SU-DHL-6 (cell line): ENCODE measurements at regions not wholly inside any gene's neighbourhood (a gene's known extent, or its start where the extent isn't known, plus 50 kb on each side); places are given as distances from the start of the nearest gene placed in this dataset.

Experiments
- H2AFZ ChIP-seq: fragments of 200-600 bp; sonication (generic); 2 replicates; pipeline ENCODE4 v1.6.1; 2014; ENCODE audit warnings: low read depth, mild to moderate bottlenecking, moderate library complexity, mixed read lengths, antibody characterized with exemption, low read length; ENCODE audit not compliant: severe bottlenecking
- H3F3A ChIP-seq: fragments of 200-600 bp; shearing (Covaris generic); 2 replicates; pipeline ENCODE4 v1.6.0; 2016; ENCODE audit warnings: antibody characterized with exemption, mild to moderate bottlenecking; ENCODE audit not compliant: insufficient read depth
- H3K27ac ChIP-seq: fragments of 200-600 bp; sonication (generic); 2 replicates; pipeline ENCODE4 v1.5.1; 2016; ENCODE audit warnings: low read depth, mild to moderate bottlenecking, low read length, moderate library complexity, mixed read lengths
- H3K27me3 ChIP-seq: fragments of 200-600 bp; sonication (generic), shearing (Covaris generic); 2 replicates; pipeline ENCODE4 v1.6.0; 2014; ENCODE audit warnings: mild to moderate bottlenecking, low read length
- H3K36me3 ChIP-seq: fragments of 200-600 bp; sonication (generic); 2 replicates; pipeline ENCODE4 v1.6.1; 2014; ENCODE audit warnings: mild to moderate bottlenecking, low read length, mixed read lengths
- H3K4me2 ChIP-seq: fragments of 300-600, 200-600 bp; shearing (Covaris generic), sonication (generic); 2 replicates; pipeline ENCODE4 v1.6.0; 2014; ENCODE audit warnings: low read length, low read depth, mild to moderate bottlenecking; ENCODE audit not compliant: poor library complexity, severe bottlenecking
- H3K4me3 ChIP-seq: fragments of 200-600 bp; sonication (generic); 2 replicates; pipeline ENCODE4 v1.5.1; 2014; ENCODE audit warnings: antibody characterized with exemption, low read length, mild to moderate bottlenecking, mixed read lengths; ENCODE audit not compliant: insufficient read depth, poor library complexity, severe bottlenecking
- H3K79me2 ChIP-seq: fragments of 200-600 bp; sonication (generic); 2 replicates; pipeline ENCODE4 v1.6.1; 2014; ENCODE audit warnings: mild to moderate bottlenecking, low read length, moderate library complexity; ENCODE audit not compliant: insufficient read depth
- H3K9ac ChIP-seq: fragments of 200-600 bp; sonication (generic); 2 replicates; pipeline ENCODE4 v1.7.0; 2014; ENCODE audit warnings: mild to moderate bottlenecking, low read length
- H3K9me2 ChIP-seq: fragments of 200-600 bp; sonication (generic); replicated peaks from 2 replicates; pipeline ENCODE4 v1.6.1; 2014; ENCODE audit warnings: low read length; ENCODE audit not compliant: insufficient read depth
- H3K9me3 ChIP-seq: fragments of 200-600 bp; sonication (generic); 2 replicates; pipeline ENCODE4 v1.6.1; 2014; ENCODE audit warnings: low read length, mixed read lengths; ENCODE audit not compliant: insufficient read depth
- H4K20me1 ChIP-seq: fragments of 200-600 bp; sonication (generic); 2 replicates; pipeline ENCODE4 v1.6.1; 2014; ENCODE audit warnings: low read depth, mild to moderate bottlenecking, antibody characterized with exemption, low read length, moderate library complexity, mixed read lengths
- EZH2phosphoT487 ChIP-seq: fragments of 200-600 bp; sonication (generic), shearing (Covaris generic); conservative IDR thresholded peaks from 2 replicates; pipeline ENCODE4 v1.6.1; 2018; ENCODE audit warnings: mild to moderate bottlenecking, antibody characterized with exemption, low read length, moderate library complexity, mixed read lengths
- TF ChIP-seq, protein P1 (sequence below): fragments of 200-600 bp; sonication (generic); IDR thresholded peaks from one replicate; pipeline ENCODE4 v1.5.1; 2017; ENCODE audit warnings: antibody characterized with exemption, mild to moderate bottlenecking, low read length, moderate library complexity; ENCODE audit not compliant: insufficient read depth, poor library complexity, severe bottlenecking

DNA sequence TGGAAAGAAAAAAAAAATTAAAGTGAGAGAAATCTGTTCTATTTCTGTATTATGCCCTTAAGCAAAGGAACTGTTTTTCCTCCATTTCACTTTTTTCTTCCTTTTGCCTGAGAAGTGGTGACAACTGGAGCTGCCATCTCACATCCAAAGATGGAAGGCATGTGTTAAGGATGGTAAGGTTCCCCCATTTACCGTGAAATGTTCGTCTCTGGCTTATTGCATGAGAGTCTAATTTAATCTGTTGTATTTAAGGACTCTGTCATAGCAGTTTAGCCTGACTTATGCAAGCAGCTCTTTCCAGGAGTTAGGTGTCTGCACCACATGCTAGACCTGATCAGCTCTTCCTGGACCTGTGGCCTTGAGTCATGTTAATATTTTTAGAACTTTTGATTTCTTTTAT is 389.5 kb upstream of the MAP3K7 start:
- no peak for TF ChIP-seq EZH2phosphoT487
- Histone ChIP-seq H3K9ac (no peak overlapping the region), H3K27ac (no peak overlapping the region), H3K79me2 (no peaks in the 10 kb centered on the region), H3K36me3 (no peaks in the 10 kb centered on the region), H3K9me2 (no peaks in the 10 kb centered on the region), H3K9me3 (no peaks in the 10 kb centered on the region), H4K20me1 (no peaks in the 10 kb centered on the region), H3F3A (no peaks in the 10 kb centered on the region), H3K4me2 (no peak overlapping the region), H2AFZ (no peak overlapping the region), H3K27me3 (no peaks in the 10 kb centered on the region), H3K4me3 (no peak overlapping the region)

DNA sequence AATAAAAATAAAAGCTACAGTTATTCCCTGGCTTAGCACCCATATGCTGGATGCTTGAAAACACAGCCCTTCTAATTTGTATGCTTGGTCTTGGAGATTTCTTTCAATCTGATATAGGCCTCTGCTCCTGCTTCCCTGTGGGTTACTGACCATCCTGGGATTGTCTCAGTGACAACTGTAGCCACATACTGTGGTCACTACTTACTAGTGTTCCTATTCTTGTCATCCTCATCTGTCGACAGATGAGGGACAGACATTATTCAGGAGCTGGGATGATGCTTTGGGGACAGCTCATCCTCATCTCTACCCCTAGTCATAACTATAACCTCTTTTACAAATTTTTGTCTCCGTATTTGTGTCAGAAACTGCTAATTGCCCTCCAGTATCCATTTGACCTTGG is 388.9 kb upstream of the MAP3K7 start:
- H3K9me3 ChIP-seq: no peaks in the 10 kb centered on the region

DNA sequence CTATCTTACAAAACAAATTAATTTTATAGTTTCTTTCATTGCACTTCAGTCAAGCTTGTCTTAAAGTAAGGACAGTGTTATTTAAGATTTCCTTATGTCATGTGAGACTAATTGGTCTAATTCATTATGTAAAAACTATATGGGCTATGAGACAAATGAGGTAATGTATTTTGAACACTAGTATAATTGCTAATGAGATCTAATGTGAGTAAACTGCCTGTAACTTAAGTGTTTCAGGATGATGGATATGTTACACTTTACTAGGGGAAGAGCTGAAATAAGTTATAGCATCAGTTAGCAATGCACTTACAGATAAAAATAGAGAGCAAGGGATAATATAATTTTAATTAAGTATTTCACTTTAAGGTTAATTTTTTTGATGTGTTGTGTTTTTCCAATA is 386.3 kb upstream of the MAP3K7 start:
- H3K9me2 ChIP-seq: no peaks in the 10 kb centered on the region
- no peak overlapping the region for H3K4me3 ChIP-seq
- H2AFZ ChIP-seq: no peak overlapping the region
- H4K20me1 ChIP-seq: no peaks in the 10 kb centered on the region
- no peaks in the 10 kb centered on the region for H3K36me3 ChIP-seq
- H3K4me2 ChIP-seq: no peak overlapping the region
- H3K27me3 ChIP-seq: no peaks in the 10 kb centered on the region
- no peaks in the 10 kb centered on the region for H3K9me3 ChIP-seq
- H3K9ac ChIP-seq: no peak overlapping the region
- H3K79me2 ChIP-seq: no peaks in the 10 kb centered on the region
- no peak overlapping the region for H3K27ac ChIP-seq
- no peak for TF ChIP-seq EZH2phosphoT487
- TF ChIP-seq, protein P1, sequence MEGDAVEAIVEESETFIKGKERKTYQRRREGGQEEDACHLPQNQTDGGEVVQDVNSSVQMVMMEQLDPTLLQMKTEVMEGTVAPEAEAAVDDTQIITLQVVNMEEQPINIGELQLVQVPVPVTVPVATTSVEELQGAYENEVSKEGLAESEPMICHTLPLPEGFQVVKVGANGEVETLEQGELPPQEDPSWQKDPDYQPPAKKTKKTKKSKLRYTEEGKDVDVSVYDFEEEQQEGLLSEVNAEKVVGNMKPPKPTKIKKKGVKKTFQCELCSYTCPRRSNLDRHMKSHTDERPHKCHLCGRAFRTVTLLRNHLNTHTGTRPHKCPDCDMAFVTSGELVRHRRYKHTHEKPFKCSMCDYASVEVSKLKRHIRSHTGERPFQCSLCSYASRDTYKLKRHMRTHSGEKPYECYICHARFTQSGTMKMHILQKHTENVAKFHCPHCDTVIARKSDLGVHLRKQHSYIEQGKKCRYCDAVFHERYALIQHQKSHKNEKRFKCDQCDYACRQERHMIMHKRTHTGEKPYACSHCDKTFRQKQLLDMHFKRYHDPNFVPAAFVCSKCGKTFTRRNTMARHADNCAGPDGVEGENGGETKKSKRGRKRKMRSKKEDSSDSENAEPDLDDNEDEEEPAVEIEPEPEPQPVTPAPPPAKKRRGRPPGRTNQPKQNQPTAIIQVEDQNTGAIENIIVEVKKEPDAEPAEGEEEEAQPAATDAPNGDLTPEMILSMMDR: no peak
- H3F3A ChIP-seq: no peaks in the 10 kb centered on the region

More for the DNA sequence above, 388.9 kb upstream of the MAP3K7 start:
- Histone ChIP-seq H3K9me2 (no peaks in the 10 kb centered on the region), H3K4me2 (no peak overlapping the region), H3K36me3 (no peaks in the 10 kb centered on the region), H3K27ac (no peak overlapping the region), H2AFZ (no peak overlapping the region), H3F3A (no peaks in the 10 kb centered on the region), H3K4me3 (no peak overlapping the region), H3K79me2 (no peaks in the 10 kb centered on the region), H3K9ac (no peak overlapping the region), H4K20me1 (no peaks in the 10 kb centered on the region), H3K27me3 (no peaks in the 10 kb centered on the region)
- TF ChIP-seq, protein P1: no peak
- TF ChIP-seq EZH2phosphoT487: no peak

DNA sequence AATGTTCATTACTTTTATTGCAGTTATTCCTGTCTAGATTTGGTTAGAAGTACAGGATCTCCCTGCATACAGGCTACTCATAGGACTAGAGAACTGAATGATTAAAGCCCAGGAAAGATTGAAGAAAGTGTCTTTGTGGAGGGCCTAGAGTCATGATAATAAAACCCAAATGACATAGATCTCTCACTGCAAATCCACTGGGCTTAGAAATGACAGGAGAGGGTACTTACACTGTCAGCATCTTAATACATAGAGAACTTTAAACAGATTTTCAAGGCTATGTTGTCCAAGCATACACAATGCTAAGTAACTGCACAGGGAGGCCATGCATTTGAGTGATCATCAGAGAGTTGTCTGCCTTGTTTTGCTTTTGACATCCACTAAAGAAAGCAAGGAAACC is 383.8 kb upstream of the MAP3K7 start:
- Histone ChIP-seq H3F3A (no peaks in the 10 kb centered on the region), H3K27ac (no peak overlapping the region), H3K4me2 (no peak overlapping the region), H3K79me2 (no peaks in the 10 kb centered on the region), H2AFZ (no peak overlapping the region), H3K36me3 (no peaks in the 10 kb centered on the region), H4K20me1 (no peaks in the 10 kb centered on the region), H3K4me3 (no peak overlapping the region), H3K27me3 (no peaks in the 10 kb centered on the region), H3K9me2 (no peaks in the 10 kb centered on the region), H3K9ac (no peak overlapping the region), H3K9me3 (no peaks in the 10 kb centered on the region)
- no peak for TF ChIP-seq EZH2phosphoT487
- TF ChIP-seq, protein P1: no peak
